DMS 273 treated with DMSO at 0.1 percent for 48 hours (cell line): ENCODE measurements at regions not wholly inside any gene's neighbourhood (a gene's known extent, or its start where the extent isn't known, plus 50 kb on each side); places are given as distances from the start of the nearest gene placed in this dataset.

Experiments
- DNase-seq: peaks from one replicate; lab custom pipeline; 2025; lab: John Stamatoyannopoulos, UW

GRCh38 chr2:239865059-239865639, 160.0 kb downstream of the NDUFA10 start:
- no peak for DNase-seq

- no peak for DNase-seq
These were observed 160.7 kb downstream of the NDUFA10 start for GRCh38 chr2:239864247-239865058.

GRCh38 chr2:239862613-239863012, 162.5 kb downstream of the NDUFA10 start:
- no peak for DNase-seq

DNA sequence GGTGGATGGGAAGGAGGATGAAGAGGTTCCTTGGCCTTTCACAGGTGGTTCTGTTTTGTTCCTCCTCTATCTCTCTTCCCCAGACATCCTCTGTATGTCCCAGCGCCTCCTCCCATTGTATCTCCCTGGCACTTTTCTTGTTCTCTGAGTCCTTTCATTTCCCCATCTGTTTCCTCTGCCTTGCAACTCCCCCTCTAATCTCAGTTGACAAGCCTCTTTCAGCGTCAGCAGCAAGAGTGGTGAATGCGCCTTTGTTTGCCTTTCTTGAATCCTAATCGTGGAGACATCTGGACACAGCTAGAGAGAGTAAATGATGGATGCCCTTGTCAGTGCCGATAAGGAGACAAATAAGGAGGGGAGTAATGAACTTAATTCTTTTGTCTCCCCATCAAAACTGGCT, 167.0 kb downstream of the NDUFA10 start:
- DNase-seq: no peak

DNA sequence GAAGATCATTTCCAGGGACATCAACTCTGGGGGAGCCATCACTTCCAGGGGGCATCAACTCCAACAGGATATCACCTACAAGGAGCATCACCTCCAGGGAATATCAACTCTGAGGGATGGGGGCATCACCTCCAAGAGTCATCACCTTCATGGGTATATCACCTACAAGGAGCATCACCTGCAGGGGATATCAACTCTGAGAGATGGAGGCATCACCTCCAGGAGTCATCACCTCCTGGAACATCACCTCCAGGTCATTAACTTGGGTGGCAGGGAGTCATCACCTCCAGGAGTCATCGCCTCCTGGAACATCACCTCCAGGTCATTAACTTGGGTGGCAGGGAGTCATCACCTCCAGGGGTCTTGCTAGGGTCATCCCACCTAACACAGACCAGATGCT, 167.6 kb downstream of the NDUFA10 start:
- DNase-seq: no peak

GRCh38 chr2:239856620-239857285, 168.4 kb downstream of the NDUFA10 start:
- no peak for DNase-seq

DNA sequence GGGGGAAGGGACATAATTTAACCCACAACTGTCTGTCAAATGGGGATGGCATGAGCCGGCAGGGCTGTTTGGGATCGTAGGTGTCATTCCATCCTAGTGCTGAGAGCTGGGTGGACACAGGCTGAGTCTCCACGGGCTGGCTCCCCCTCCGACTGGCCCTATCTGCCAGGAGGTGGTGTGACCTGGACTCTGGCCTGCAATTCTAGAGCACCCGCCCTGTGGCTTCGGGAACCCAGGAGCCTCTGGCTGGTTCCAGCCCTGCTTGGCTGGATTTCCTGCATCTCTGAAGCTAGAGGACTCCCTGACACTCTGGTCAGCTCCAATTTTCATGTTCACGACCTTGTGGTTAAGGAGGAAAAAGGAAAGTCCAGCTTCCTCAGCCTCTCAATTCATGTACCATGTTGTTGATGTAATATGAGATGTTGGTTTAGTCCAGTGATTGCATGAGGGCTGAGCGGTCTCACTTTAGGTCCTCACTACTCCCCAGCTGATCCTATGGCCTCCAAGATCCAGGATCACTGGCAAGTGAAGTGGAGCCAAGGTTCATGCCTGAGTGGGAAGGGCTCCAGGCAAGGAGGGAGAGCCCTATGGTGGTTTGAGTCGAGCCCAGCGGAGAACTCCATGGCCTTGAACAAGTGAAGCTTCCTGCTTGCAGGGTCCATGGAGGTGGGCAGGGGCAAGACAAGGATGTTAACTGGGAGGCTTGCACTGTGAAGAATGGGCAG, 169.1 kb downstream of the NDUFA10 start:
- DNase-seq: no peak

DNA sequence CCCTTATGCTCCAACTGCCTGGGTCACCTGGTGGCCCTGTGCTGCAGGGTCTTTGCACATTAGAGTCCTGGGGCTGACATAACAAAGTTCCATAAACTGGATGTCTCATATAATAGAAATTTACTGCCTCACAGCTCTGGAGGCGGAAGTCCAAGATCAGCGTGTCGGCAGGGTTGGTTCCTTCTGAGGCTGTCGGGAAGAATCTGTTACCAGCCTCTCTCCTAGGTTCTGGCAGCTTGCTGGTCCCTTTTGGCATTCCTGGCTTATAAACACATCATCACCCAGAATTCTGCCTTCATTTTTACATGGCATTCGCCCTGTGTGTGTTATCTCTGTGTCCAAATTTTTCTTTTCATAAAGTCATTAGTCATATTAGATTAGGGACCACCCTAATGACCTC, 170.5 kb downstream of the NDUFA10 start:
- DNase-seq: no peak

DNA sequence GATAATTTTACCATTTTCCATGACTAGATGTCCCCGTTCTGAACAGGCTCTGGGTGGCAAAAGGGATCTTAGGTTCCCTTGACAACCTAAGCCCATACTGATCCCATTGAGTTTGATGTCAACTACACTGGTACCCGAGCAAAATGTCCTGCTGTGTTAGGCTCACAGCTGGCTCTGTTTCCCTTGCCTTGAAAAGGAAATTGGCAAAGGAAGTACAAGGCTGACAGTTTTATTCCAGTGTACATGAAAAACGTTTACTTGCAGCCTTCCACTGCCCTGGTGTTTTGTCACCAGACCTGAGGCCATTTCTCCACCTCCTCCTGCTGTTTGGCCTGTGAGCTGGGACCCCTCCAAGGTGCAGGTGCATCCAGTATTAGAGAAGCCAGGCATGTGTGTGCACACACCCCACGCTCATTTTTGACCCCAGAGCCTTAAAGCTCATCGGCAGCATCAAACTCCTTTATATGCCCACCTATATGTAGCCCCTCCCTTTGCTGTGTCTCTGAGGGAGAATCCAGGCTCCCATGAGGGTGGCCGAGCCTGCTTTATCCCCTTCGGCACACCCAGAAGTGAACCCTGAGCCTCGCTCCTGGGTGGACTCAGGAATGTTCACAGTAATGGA, 171.3 kb downstream of the NDUFA10 start:
- no peak for DNase-seq

- no peak for DNase-seq
These were observed 172.0 kb downstream of the NDUFA10 start for GRCh38 chr2:239853121-239853520.

DNA sequence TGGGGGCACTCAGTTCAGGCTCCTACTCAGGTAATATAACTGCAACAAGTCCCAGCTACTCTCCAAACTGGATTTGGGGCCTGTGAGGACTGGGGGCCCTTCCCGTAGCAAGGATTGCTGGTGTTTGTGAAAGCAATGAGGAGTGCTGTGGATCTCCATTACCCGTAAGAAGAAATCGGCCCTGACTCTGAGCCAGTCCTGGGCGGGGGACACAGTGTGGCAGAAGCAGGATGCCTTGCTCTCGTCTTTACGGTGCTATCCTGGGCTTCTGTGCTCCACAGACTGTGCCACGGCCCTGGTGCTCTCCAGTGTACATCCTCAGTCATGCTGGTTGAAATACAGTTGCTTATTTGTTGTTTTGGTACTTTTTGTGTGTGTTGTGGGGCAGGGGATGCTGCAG, 172.9 kb downstream of the NDUFA10 start:
- DNase-seq: no peak

DNA sequence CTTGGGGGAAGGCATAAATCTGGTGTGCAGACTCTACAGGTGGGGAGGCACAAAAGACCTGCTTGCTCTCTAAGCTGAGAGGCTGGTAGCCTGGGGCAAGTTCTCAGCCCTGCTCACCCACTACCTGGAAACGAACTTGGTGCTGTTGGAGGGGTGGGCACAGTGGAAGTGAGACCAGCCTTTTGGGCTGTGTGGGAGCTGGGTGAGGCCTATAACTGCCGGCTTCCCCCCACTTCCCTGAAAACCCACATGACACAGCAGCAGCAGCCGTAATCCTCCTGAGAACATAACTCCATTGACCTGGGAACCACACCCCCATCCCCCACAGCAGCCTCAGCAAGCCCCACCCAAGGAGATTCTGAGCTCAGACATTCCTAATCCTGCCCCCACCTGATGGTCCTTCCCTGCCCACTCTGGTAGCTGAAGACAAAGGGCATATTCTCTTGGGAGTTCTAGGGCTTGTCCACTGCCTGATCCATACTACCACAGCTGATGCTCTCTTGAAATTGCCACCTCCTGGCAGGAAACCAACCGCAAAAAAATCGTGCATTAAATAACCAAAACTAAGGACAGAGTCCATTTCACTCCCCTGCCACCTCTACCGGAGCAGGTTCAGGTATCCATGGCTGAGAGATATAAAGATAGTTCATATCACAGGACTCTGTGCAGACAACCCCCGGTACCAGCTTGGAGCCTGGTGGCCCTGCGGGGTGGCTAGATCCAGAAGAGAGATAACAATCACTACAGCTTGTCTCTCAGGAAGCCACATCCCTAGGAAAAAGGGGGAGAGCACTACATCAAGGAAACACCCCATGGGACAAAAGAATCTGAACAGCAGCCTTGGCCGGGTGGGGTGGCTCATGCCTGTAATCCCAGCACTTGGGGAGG, 178.1 kb downstream of the NDUFA10 start:
- no peak for DNase-seq

- no peak for DNase-seq
These were observed 179.2 kb downstream of the NDUFA10 start for GRCh38 chr2:239845968-239846367.

DNA sequence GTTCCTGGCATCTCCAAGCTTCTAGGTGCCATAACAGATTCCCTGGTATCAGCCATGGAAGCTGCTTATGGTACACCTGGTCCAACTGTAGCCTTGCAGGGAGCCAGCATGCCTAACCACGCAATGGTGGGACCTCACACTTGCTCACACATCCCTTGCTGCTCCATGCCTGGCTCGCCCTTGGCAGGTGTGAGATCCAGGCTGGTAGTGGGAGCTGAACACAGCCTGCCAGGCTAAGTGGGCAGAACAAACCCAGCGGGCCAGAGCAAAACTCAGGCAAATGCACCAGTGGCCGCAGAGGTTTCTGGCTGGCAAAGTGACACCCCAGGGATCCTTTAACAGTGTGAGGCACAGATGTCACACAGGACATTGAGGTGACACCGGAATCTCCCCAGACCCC, 185.8 kb downstream of the NDUFA10 start:
- no peak for DNase-seq

DNA sequence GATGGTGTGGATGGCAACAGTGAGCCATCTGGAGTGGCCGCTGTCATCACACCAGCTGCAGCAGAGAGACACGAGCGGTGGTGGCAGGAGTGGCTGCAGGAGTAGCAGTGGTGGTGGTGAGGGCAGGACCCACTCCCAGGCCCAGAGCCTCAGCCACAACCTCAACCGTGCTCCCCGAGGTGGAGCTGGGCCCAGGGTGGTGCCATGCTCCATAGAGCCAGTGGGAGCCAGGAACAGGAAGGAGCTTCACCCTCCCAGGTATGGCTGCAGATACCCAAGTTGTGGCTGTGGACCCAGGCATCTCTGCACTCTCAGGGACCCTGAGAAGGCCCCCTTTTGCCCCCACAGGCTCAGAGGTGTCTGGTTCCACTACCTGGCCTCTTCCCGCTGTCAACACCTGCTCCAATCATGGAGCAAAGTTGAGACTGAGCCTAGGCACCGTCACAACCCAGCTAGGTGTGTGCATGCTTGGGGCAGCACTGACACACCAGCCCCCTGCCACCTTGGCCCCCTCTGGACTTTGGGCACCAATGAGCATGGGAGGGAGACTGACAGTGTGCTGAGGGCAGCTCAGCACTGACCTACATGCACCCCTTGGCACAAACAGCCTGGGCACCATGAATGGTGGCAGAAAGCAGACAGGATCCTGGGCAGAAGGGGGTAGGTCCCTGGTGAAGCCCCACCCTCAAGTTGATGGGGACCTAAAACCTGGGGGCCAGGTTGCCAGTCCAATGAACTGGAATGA, 188.9 kb downstream of the NDUFA10 start:
- no peak for DNase-seq

DNA sequence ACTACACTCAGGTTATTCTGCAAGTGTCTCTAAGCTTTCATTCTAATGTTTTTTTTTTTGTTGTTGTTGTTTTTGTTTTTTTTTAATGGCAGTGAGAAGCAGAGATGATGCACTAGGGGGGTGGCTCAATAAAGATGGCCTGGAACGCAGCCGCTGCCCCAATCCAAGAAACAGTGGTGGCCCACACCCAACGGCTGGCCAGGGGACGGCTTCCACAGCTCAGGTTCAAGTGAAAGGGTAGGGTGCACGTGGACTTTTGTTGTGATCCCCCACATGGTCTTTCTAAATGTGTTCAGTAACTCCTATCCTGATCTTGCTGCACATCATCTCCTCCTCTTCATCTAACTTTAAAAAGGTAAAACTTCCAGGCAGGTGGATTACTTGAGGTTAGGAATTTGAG, 190.1 kb downstream of the NDUFA10 start:
- DNase-seq: no peak

DNA sequence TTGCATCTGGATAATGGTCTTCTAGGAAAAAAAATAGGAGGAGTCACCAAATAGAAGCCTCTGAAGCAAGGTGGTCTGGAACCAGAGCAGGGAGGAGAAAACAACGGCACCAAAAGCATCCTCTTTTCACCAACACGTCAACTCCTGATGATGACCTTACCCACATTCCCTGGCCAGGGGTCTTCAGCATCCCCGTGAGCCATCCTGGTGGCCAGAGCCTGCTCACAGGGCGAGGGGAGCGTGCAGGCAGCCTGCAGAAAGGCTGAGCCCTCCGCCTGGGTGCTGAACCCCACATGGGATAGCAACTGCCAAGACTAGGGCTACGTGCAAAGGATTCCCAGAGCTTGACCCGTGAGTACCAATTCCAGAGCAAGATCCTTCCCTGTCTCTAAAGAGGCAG, 191.0 kb downstream of the NDUFA10 start:
- no peak for DNase-seq

- no peak for DNase-seq
These were observed 191.7 kb downstream of the NDUFA10 start for GRCh38 chr2:239833269-239834109.

DNA sequence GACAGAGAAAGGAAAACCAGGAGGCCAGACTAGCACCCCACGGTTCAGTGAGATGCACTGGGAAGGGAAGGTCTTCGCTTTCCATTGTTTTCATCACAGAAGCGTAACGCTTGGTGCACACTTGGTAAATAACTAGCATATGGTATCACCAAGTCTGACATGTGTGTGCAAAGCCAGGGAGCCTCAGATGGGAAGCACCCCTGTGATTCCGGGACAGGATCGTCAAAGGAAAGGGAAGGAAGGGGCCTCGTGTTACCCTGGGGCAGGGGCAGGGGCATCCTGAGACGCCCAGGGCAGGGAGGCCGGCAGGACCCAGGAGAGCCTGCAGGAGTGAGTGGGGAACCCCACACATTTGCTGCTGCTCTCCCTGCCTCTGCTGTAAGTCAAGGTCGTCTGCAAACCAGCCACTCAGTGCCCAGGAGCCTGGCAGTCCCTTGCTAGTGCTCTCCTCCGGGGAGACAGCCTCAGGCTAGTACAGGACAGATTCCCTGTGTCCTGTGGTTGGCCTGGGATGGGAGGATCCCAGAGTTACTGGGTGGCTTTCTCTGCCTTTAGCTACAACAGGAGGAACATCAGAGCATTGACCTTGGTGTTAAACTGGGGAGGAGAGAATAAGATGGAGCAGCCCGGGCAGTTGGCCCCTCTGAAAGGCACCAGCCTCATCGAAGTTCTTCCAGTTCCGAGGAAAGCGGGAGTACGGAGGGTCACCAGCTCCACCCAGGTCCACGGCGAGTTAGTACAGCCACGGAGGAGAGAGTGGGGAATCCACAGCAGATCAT, 192.5 kb downstream of the NDUFA10 start:
- DNase-seq: no peak
